HUES64 (cell line): ENCODE measurements at regions not wholly inside any gene's neighbourhood (a gene's known extent, or its start where the extent isn't known, plus 50 kb on each side); places are given as distances from the start of the nearest gene placed in this dataset.
"Not testable (repeated sequence)": the region's sequence is repeated elsewhere in the genome, so short reads cannot be mapped to it uniquely, and the experiment has no call there.

ENCODE experiments used
- H3K27ac ChIP-seq: 2 replicates; pipeline ENCODE4 v1.7.0; 2013; ENCODE audit warnings: low read depth, low read length, inconsistent platforms
- H3K27me3 ChIP-seq: 2 replicates; pipeline ENCODE4 v1.6.1; 2013; ENCODE audit warnings: mild to moderate bottlenecking, low read length; ENCODE audit not compliant: insufficient read depth
- H3K36me3 ChIP-seq: 2 replicates; pipeline ENCODE4 v1.6.1; 2013; ENCODE audit warnings: mild to moderate bottlenecking, low read length; ENCODE audit not compliant: insufficient read depth
- H3K4me1 ChIP-seq: 2 replicates; pipeline ENCODE4 v1.6.1; 2013; ENCODE audit warnings: mild to moderate bottlenecking, low read length, moderate library complexity; ENCODE audit not compliant: insufficient read depth
- H3K4me3 ChIP-seq: 2 replicates; pipeline ENCODE4 v1.5.1; 2013; ENCODE audit warnings: mild to moderate bottlenecking, low read length, moderate library complexity
- H3K9ac ChIP-seq: 2 replicates; pipeline ENCODE4 v1.6.1; 2013; ENCODE audit warnings: mild to moderate bottlenecking, low read depth, low read length
- H3K9me3 ChIP-seq: 2 replicates; pipeline ENCODE4 v1.6.1; 2013; ENCODE audit warnings: low read depth, low read length; ENCODE audit not compliant: insufficient read depth
- WGBS: fragments of 150-250, 120-280 bp; methylation state at CpG from one replicate; pipeline ENCODE4 v1.1.7; 2013; ENCODE audit warnings: missing lambda C conversion rate; 5-methylcytosine and 5-hydroxymethylcytosine counted together

GRCh38 chrX:40410859-40411258 is 169.9 kb upstream of the ATP6AP2 start:
- no peak overlapping the region for H3K9ac ChIP-seq
- WGBS, result no CpG with 5 or more reads among the region's 2 CpGs
- no peaks in the 10 kb centered on the region; the same call in 1 of the 2 replicates for H3K4me1 ChIP-seq
- no peak overlapping the region for H3K27ac ChIP-seq
- H3K9me3 ChIP-seq, result no peaks in the 10 kb centered on the region
- no peaks in the 10 kb centered on the region for H3K27me3 ChIP-seq
- H3K36me3 ChIP-seq, result no peaks in the 10 kb centered on the region
- no peak overlapping the region for H3K4me3 ChIP-seq

GRCh38 chrX:40406330-40406859 is 174.4 kb upstream of the ATP6AP2 start:
- Histone ChIP-seq H3K4me3 (no peak overlapping the region), H3K9me3 (no peaks in the 10 kb centered on the region), H3K27me3 (no peaks in the 10 kb centered on the region), H3K36me3 (no peaks in the 10 kb centered on the region), H3K4me1 (no peaks in the 10 kb centered on the region; the same call in 1 of the 2 replicates), H3K9ac (no peak overlapping the region), H3K27ac (no peak overlapping the region)
- WGBS, result 69% methylated on average over 4 of the region's 4 CpGs

GRCh38 chrX:40405399-40405798 is 175.4 kb upstream of the ATP6AP2 start:
- Histone ChIP-seq H3K4me3 (no peak overlapping the region), H3K27ac (no peak overlapping the region), H3K4me1 (no peaks in the 10 kb centered on the region), H3K9me3 (no peaks in the 10 kb centered on the region), H3K27me3 (no peaks in the 10 kb centered on the region), H3K9ac (no peak overlapping the region), H3K36me3 (no peaks in the 10 kb centered on the region)
- 100% methylated on average over 3 of the region's 3 CpGs for WGBS

GRCh38 chrX:40403757-40404156 is 177.0 kb upstream of the ATP6AP2 start:
- no peaks in the 10 kb centered on the region for H3K9me3 ChIP-seq
- H3K9ac ChIP-seq, result no peak overlapping the region
- H3K4me1 ChIP-seq, result no peaks in the 10 kb centered on the region
- H3K4me3 ChIP-seq, result no peak overlapping the region
- H3K36me3 ChIP-seq, result no peaks in the 10 kb centered on the region
- 89% methylated on average over 7 of the region's 7 CpGs for WGBS
- no peaks in the 10 kb centered on the region for H3K27me3 ChIP-seq
- H3K27ac ChIP-seq, result no peak overlapping the region

DNA sequence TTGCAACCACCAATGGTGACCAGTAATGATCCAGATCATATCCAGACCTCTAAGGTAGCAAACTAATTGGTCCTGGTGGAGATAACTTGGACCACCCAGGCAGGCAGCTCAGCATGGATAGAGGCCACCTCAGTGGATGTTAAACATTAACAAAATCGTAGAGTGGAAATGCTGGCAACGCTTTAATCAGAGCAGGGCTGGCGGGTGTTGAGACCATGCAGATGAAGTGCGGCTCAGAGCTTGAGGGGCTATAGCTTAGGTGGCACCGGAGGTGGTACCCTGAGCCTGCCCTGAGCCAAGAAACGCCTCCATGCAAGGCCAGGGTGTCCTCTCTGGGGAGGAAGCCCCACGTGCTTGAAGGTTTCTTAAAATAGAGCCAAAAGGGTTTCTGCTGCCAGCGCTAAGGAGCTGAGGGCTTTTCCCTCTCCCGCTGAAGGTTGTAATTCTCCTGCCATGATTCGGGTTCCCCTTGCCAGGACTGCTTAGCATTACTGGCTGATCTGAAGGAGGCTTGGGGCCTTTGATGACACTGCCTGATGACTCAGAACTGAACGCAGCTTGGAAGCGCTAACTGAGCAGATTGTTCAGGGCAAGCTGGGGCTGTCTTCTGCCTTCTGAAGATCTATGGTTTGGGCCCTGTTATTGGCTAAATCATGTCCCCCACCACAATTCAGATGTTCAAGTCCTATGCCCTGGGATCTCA is 177.8 kb upstream of the ATP6AP2 start:
- H3K9ac ChIP-seq, result no peak overlapping the region
- H3K27ac ChIP-seq, result no peak overlapping the region
- no peaks in the 10 kb centered on the region for H3K9me3 ChIP-seq
- no peaks in the 10 kb centered on the region for H3K4me1 ChIP-seq
- no peaks in the 10 kb centered on the region for H3K27me3 ChIP-seq
- no peak overlapping the region for H3K4me3 ChIP-seq
- no peaks in the 10 kb centered on the region for H3K36me3 ChIP-seq
- 77% methylated on average over 12 of the region's 12 CpGs for WGBS

GRCh38 chrX:40395102-40395501 is 185.7 kb upstream of the ATP6AP2 start:
- no peaks in the 10 kb centered on the region for H3K4me1 ChIP-seq
- no peak overlapping the region for H3K27ac ChIP-seq
- no peak overlapping the region for H3K4me3 ChIP-seq
- no peak overlapping the region for H3K9ac ChIP-seq
- no peaks in the 10 kb centered on the region for H3K36me3 ChIP-seq
- H3K27me3 ChIP-seq, result no peaks in the 10 kb centered on the region
- WGBS, result 91% methylated on average over 2 of the region's 2 CpGs
- H3K9me3 ChIP-seq, result no peaks in the 10 kb centered on the region

- H3K9ac ChIP-seq, result no peak overlapping the region
- WGBS, result 94% methylated on average over 5 of the region's 5 CpGs
- H3K4me3 ChIP-seq, result no peak overlapping the region
- H3K36me3 ChIP-seq, result no peaks in the 10 kb centered on the region
- no peak overlapping the region for H3K27ac ChIP-seq
- H3K9me3 ChIP-seq, result no peaks in the 10 kb centered on the region
- no peaks in the 10 kb centered on the region for H3K27me3 ChIP-seq
- H3K4me1 ChIP-seq, result no peaks in the 10 kb centered on the region
These were observed 186.5 kb upstream of the ATP6AP2 start for GRCh38 chrX:40394302-40394701.

DNA sequence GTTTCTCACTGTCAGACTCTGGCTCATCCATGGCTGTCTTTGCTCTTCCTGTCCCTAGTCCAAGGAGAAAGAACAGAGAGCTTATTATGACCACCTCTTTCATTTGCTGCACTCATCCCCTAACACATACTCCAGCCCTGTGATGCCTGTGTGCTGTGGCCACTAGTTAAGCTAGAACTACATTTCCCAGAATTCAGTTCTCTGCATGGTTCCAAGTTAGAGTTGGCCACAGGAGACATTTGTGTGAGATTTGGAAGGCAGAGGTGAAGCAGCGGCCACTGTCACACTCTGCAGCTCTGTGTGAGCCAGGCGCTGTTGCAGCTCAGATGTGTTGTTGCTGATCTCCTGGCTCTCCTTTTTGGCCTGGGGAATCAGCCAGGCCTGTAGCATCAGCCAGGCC is 188.2 kb upstream of the ATP6AP2 start:
- Histone ChIP-seq H3K36me3 (no peaks in the 10 kb centered on the region), H3K9ac (no peak overlapping the region), H3K27ac (no peak overlapping the region), H3K4me1 (no peaks in the 10 kb centered on the region), H3K27me3 (no peaks in the 10 kb centered on the region), H3K9me3 (no peaks in the 10 kb centered on the region), H3K4me3 (no peak overlapping the region)
- WGBS, result 93% methylated on average over 2 of the region's 2 CpGs

- H3K36me3 ChIP-seq, result no peaks in the 10 kb centered on the region
- no peaks in the 10 kb centered on the region for H3K9me3 ChIP-seq
- no peak overlapping the region for H3K9ac ChIP-seq
- no peak overlapping the region for H3K4me3 ChIP-seq
- no peaks in the 10 kb centered on the region for H3K4me1 ChIP-seq
- 45% methylated on average over 3 of the region's 3 CpGs for WGBS
- H3K27me3 ChIP-seq, result no peaks in the 10 kb centered on the region
- H3K27ac ChIP-seq, result no peak overlapping the region
These were observed 189.1 kb upstream of the ATP6AP2 start for GRCh38 chrX:40391662-40392061.

GRCh38 chrX:40389555-40389954 is 191.2 kb upstream of the ATP6AP2 start:
- H3K27me3 ChIP-seq, result no peaks in the 10 kb centered on the region
- no peak overlapping the region for H3K9ac ChIP-seq
- H3K4me1 ChIP-seq, result no peaks in the 10 kb centered on the region
- no peaks in the 10 kb centered on the region for H3K36me3 ChIP-seq
- 84% methylated on average over 2 of the region's 2 CpGs for WGBS
- no peak overlapping the region for H3K4me3 ChIP-seq
- no peaks in the 10 kb centered on the region for H3K9me3 ChIP-seq
- H3K27ac ChIP-seq, result no peak overlapping the region

GRCh38 chrX:40388441-40388840 is 192.3 kb upstream of the ATP6AP2 start:
- no peaks in the 10 kb centered on the region for H3K9me3 ChIP-seq
- no peaks in the 10 kb centered on the region for H3K4me1 ChIP-seq
- 99% methylated on average over 4 of the region's 5 CpGs for WGBS
- no peaks in the 10 kb centered on the region for H3K27me3 ChIP-seq
- H3K36me3 ChIP-seq, result no peaks in the 10 kb centered on the region
- H3K4me3 ChIP-seq, result no peak overlapping the region
- no peak overlapping the region for H3K27ac ChIP-seq
- H3K9ac ChIP-seq, result no peak overlapping the region

DNA sequence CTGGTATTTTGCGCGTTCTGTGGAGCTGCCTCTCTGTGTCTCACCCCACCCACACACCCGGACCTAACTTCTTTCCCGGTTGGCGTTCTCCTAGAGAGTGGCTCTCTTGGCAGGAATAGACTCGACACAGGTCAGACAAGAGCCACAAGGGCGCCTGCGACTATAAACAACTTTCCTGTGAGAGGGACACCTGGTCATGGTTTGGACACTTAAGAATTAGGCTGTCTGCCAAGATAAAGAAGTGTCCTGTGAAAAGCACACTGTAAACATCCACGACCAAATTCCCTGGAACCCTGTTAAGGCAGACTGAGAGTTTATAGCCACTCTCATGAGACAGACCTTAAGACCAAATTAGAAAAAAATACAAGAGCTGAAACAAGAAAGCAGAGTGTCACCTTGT is 192.9 kb upstream of the ATP6AP2 start:
- not testable (repeated sequence) for H3K9ac ChIP-seq, H3K27me3 ChIP-seq, H3K9me3 ChIP-seq, H3K36me3 ChIP-seq, H3K4me3 ChIP-seq, H3K4me1 ChIP-seq, H3K27ac ChIP-seq
- 90% methylated on average over 9 of the region's 9 CpGs for WGBS
